ENCODE measurements at regions not wholly inside any gene's neighbourhood (a gene's known extent, or its start where the extent isn't known, plus 50 kb on each side); places are given as distances from the start of the nearest gene placed in this dataset.

- no TSS peak for BruUV-seq (replicated peaks)
- H3K9me3 ChIP-seq (ENCODE audit: insufficient read depth, low read depth), result no peaks in the 10 kb centered on the region
- no peaks in the 10 kb centered on the region for H3K4me1 ChIP-seq (replicated peaks; ENCODE audit: insufficient read depth)
- no peak overlapping the region for H3K4me3 ChIP-seq
- no peaks in the 10 kb centered on the region for H3K9me2 ChIP-seq (ENCODE audit: insufficient read depth)
- peaks cover 82% of the 10 kb centered on the region for H3K27me3 ChIP-seq (ENCODE audit: insufficient read depth, low read depth)
- no peaks in the 10 kb centered on the region for H3K36me3 ChIP-seq (ENCODE audit: low read depth)
- H3K4me2 ChIP-seq, result no peak overlapping the region
- no peak for DNase-seq
- H3F3A ChIP-seq (ENCODE audit: insufficient read depth, low read depth), result no peaks in the 10 kb centered on the region
- H2AFZ ChIP-seq, result no peak overlapping the region
- TF ChIP-seq CTCF (conservative IDR thresholded peaks at IDR 0.05) (no peak), EZH2 (IDR thresholded peaks at IDR 0.05; ENCODE audit: low read depth) (no peak)
- no peak overlapping the region for H3K27ac ChIP-seq
- H4K20me1 ChIP-seq (ENCODE audit: insufficient read depth), result no peaks in the 10 kb centered on the region
- H3K79me2 ChIP-seq (ENCODE audit: low read depth), result no peaks in the 10 kb centered on the region
- intact Hi-C loops (cut with micrococcal nuclease; ENCODE audit: unreplicated experiment), result no loop called here
- POLR2A ChIA-PET (ENCODE audit: unreplicated experiment), result no interaction called here
- CTCF ChIA-PET, result no interaction called here
These were observed 51.0 kb upstream of the CHCHD3 start for GRCh38 chr7:133132906-133133305.

GRCh38 chr7:133134810-133135209, 52.9 kb upstream of the CHCHD3 start:
- no peak for TF ChIP-seq EZH2 (IDR thresholded peaks at IDR 0.05; ENCODE audit: low read depth)
- TF ChIP-seq CTCF (conservative IDR thresholded peaks at IDR 0.05), result no peak
- intact Hi-C loops (cut with micrococcal nuclease; ENCODE audit: unreplicated experiment), result no loop called here

GRCh38 chr7:133135451-133135850, 53.6 kb upstream of the CHCHD3 start:
- Histone ChIP-seq H3F3A (ENCODE audit: insufficient read depth, low read depth) (no peaks in the 10 kb centered on the region), H3K4me1 (replicated peaks; ENCODE audit: insufficient read depth) (no peaks in the 10 kb centered on the region), H4K20me1 (ENCODE audit: insufficient read depth) (0 out of 2 replicates have a peak, but pooled peaks cover 3% of the 10 kb centered on the region), H2AFZ (no peak overlapping the region), H3K27ac (no peak overlapping the region), H3K79me2 (ENCODE audit: low read depth) (no peaks in the 10 kb centered on the region), H3K4me3 (no peak overlapping the region), H3K36me3 (ENCODE audit: low read depth) (no peaks in the 10 kb centered on the region), H3K4me2 (no peak overlapping the region), H3K27me3 (ENCODE audit: insufficient read depth, low read depth) (peaks cover 88% of the 10 kb centered on the region), H3K9me3 (ENCODE audit: insufficient read depth, low read depth) (no peaks in the 10 kb centered on the region), H3K9me2 (ENCODE audit: insufficient read depth) (no peaks in the 10 kb centered on the region; the same call in 1 of the 2 replicates)
- DNase-seq, result no peak
- ChIA-PET CTCF (no interaction called here), POLR2A (ENCODE audit: unreplicated experiment) (no interaction called here)
- intact Hi-C loops (cut with micrococcal nuclease; ENCODE audit: unreplicated experiment), result no loop called here
- TF ChIP-seq EZH2 (IDR thresholded peaks at IDR 0.05; ENCODE audit: low read depth), result no peak
- no peak for TF ChIP-seq CTCF (conservative IDR thresholded peaks at IDR 0.05)
- BruUV-seq (replicated peaks), result no TSS peak

More at GRCh38 chr7:133134810-133135209, 52.9 kb upstream of the CHCHD3 start:
- Histone ChIP-seq H3K9me2 (ENCODE audit: insufficient read depth) (no peaks in the 10 kb centered on the region; the same call in 1 of the 2 replicates), H3K9me3 (ENCODE audit: insufficient read depth, low read depth) (no peaks in the 10 kb centered on the region), H3K36me3 (ENCODE audit: low read depth) (no peaks in the 10 kb centered on the region), H3K27ac (no peak overlapping the region), H2AFZ (no peak overlapping the region), H3K4me1 (replicated peaks; ENCODE audit: insufficient read depth) (no peaks in the 10 kb centered on the region), H4K20me1 (ENCODE audit: insufficient read depth) (0 out of 2 replicates have a peak, but pooled peaks cover 3% of the 10 kb centered on the region), H3K4me3 (no peak overlapping the region), H3K79me2 (ENCODE audit: low read depth) (no peaks in the 10 kb centered on the region), H3K27me3 (ENCODE audit: insufficient read depth, low read depth) (peaks cover 87% of the 10 kb centered on the region), H3K4me2 (no peak overlapping the region), H3F3A (ENCODE audit: insufficient read depth, low read depth) (no peaks in the 10 kb centered on the region)
- no TSS peak for BruUV-seq (replicated peaks)
- ChIA-PET POLR2A (ENCODE audit: unreplicated experiment) (no interaction called here), CTCF (no interaction called here)
- DNase-seq, result no peak
